ENCODE measurements at regions not wholly inside any gene's neighbourhood (a gene's known extent, or its start where the extent isn't known, plus 50 kb on each side); places are given as distances from the start of the nearest gene placed in this dataset.

GRCh38 chr3:72128921-72129320 is 344.0 kb upstream of the PROK2 start:
- Histone ChIP-seq H3K4me2 (ENCODE audit: insufficient read depth in 1 of 2, low read depth in 2 of 2, low read length in 2 of 2) (no peak overlapping the region), H3K79me2 (ENCODE audit: control insufficient read depth in 1 of 2, insufficient read depth in 2 of 2, low read length in 2 of 2) (no peaks in the 10 kb centered on the region), H4K8ac (ENCODE audit: extremely low read depth, insufficient read depth, low read length) (no peak overlapping the region), H2AFZ (ENCODE audit: low read length) (no peak overlapping the region), H3K23me2 (ENCODE audit: low read depth, low read length) (no peaks in the 10 kb centered on the region), H2BK12ac (ENCODE audit: low read depth, low read length) (no peak overlapping the region), H3K9ac (replicated peaks in 1 of 4; ENCODE audit: extremely low read depth in 1 of 4, low read depth in 3 of 4, low read length in 3 of 4) (no peak overlapping the region), H3K27me3 (replicated peaks in 1 of 4; ENCODE audit: control insufficient read depth in 3 of 4, extremely low read depth in 1 of 4, insufficient read depth in 3 of 4, low read length in 3 of 4) (no peaks in the 10 kb centered on the region; a peak in 1 of 7 replicates), H3K4me3 (ENCODE audit: extremely low read depth in 1 of 4, insufficient read depth in 2 of 4, low read depth in 3 of 4, low read length in 4 of 4) (no peak overlapping the region), H4K5ac (ENCODE audit: insufficient read length, low read depth, low read length) (no peak overlapping the region), H2BK20ac (ENCODE audit: low read length) (no peak overlapping the region), H3K4me1 (replicated peaks in 1 of 4; ENCODE audit: control insufficient read depth in 3 of 4, insufficient read depth in 4 of 4, low read length in 3 of 4) (no peaks in the 10 kb centered on the region), H3K56ac (replicated peaks; ENCODE audit: insufficient read length, low read depth, low read length) (no peak overlapping the region), H3K9me3 (ENCODE audit: insufficient read depth in 2 of 2, low read depth in 1 of 2, low read length in 1 of 2) (no peaks in the 10 kb centered on the region), H2AK5ac (ENCODE audit: low read depth, low read length) (no peak overlapping the region), H3K36me3 (ENCODE audit: control insufficient read depth in 2 of 4, insufficient read depth in 4 of 4, low read length in 3 of 4) (no peaks in the 10 kb centered on the region), H3K27ac (ENCODE audit: low read depth, low read length) (no peak overlapping the region), H2BK5ac (ENCODE audit: low read depth, low read length) (no peak overlapping the region), H3K4ac (replicated peaks; ENCODE audit: insufficient read length, low read depth, low read length) (no peak overlapping the region), H4K20me1 (replicated peaks in 1 of 2; ENCODE audit: control insufficient read depth in 1 of 2, insufficient read depth in 2 of 2, low read length in 2 of 2) (no peaks in the 10 kb centered on the region), H2BK15ac (ENCODE audit: low read length) (no peak overlapping the region), H4K91ac (replicated peaks; ENCODE audit: insufficient read length, low read length) (no peak overlapping the region), H3K18ac (ENCODE audit: extremely low read depth, low read length) (no peak overlapping the region), H3K23ac (ENCODE audit: insufficient read length) (no peak overlapping the region), H2BK120ac (replicated peaks; ENCODE audit: low read depth, low read length) (no peak overlapping the region), H3K14ac (ENCODE audit: insufficient read length) (no peak overlapping the region), H3K79me1 (ENCODE audit: low read depth, low read length) (no peaks in the 10 kb centered on the region)
- ChIA-PET CTCF (ENCODE audit: partially characterized antibody) (interaction anchor here (0.6 to 1.3 kb wide), 2 partner anchors 29 to 590 kb away, joined by 3 to 4 read pairs; no protein-coding TSS in a partner anchor), POLR2A (ENCODE audit: partially characterized antibody) (no interaction called here)
- WGBS, 2 experiments (ENCODE audit: extremely low coverage in 1 of 2, insufficient coverage in 1 of 2, insufficient read length in 1 of 2, insufficient replicate concordance in 2 of 2, low coverage in 1 of 2, low lambda C conversion rate in 2 of 2, missing lambda C conversion rate in 1 of 2): 100% methylated on average over 2 of the region's 2 CpGs; no CpG with 5 or more reads in 1 of the 2 experiments
- TF ChIP-seq USF2 (IDR thresholded peaks at IDR 0.05; ENCODE audit: low read length) (no peak), NRF1 (IDR thresholded peaks at IDR 0.05; ENCODE audit: low read depth, low read length) (no peak), CTBP2 (IDR thresholded peaks at IDR 0.05; ENCODE audit: borderline replicate concordance, insufficient read depth, insufficient read length, low read length) (no peak), ZNF274 (IDR thresholded peaks at IDR 0.05; ENCODE audit: borderline replicate concordance, extremely low read depth, low read length) (no peak), EZH2 (IDR thresholded peaks at IDR 0.05; ENCODE audit: low read depth, low read length, severe bottlenecking) (no peak), RXRA (IDR thresholded peaks at IDR 0.05; ENCODE audit: insufficient read depth, low read depth, low read length) (no peak), JUND (IDR thresholded peaks at IDR 0.05; ENCODE audit: low read length) (no peak), TAF7 (optimal IDR thresholded peaks at IDR 0.05; ENCODE audit: borderline replicate concordance, low read depth, low read length) (no peak), PHF8 (conservative IDR thresholded peaks at IDR 0.05; ENCODE audit: low read depth, low read length) (no peak), MAX (IDR thresholded peaks at IDR 0.05) (no peak)
- DNase-seq (ENCODE audit: low read depth in 1 of 2, low spot score in 2 of 2) (no peak), FAIRE-seq (no peak)

All from H1 (cell line).